GM18520 (cell line): ENCODE measurements at regions not wholly inside any gene's neighbourhood (a gene's known extent, or its start where the extent isn't known, plus 50 kb on each side); places are given as distances from the start of the nearest gene placed in this dataset.

ENCODE experiments used
- ATAC-seq: cut with Tn5 transposase; IDR thresholded peaks from one replicate; pipeline ENCODE4 v1.9.1; 2021; ENCODE audit not compliant: unreplicated experiment

DNA sequence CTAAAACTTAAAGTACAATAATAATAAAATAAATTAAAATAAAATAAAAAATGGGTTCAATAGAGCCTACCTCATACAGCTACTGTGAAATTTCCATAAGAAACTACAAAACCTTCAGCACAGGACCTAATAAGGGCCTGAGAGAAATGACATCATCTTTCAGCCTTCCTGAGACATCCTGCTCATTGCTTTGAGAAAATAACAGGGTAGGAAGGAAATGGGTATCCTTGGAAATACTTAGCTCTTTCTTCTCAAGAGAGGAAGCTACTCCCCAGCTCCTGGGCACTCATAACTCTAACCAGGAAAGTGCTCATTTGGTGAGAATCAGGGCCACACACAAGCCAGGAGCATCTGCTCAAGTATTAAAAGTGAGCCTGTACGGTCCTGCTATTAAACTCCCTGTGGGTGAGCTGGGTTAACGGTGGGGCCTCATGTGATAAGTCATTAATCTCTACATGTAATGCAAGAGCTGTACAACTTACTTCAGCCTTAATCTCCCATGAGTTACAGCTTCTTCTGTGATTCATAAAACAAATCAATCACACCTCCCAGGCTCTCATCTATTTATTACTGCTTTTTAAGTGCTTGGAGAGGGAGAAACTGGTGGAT lies 141.4 kb downstream of the MAFB start:
- ATAC-seq = no peak

DNA sequence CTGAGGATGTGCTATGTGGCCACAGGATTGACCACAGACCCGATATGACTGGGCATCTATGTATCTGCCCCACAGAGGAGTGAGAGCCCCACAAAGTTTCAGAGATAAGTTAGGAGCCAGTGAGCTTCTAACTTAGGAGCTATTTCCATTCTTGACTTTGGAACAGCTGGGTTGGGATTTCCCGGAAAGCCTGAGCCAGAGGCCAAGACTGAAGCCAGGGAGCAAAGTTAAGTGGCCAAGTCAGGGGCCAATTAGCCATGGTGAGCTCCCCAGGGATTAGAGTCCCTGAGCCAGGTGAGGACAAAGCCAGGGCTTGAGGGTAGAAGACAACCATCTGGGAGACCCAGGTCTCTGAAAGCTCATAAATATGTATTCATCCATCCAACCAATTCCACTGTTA lies 143.6 kb downstream of the MAFB start:
- no peak for ATAC-seq

DNA sequence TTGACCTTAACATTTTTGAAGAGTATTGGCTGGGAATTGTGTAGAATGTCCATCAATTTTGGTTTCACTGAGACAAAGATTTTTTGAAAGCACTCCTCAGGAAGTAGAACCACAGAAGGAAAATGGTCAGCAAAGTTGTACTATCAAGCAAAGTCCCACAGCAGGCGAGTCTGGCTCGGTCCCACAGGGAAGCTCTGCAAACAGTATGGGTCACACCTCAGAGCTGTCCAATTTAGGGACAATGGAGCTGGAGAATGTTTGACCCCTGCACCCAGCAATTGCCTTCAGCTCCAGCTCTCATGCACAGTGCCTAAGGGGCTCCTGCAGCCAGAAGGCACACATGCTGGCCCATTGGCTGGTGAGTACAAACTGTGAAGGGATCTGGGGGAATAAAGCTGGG lies 147.0 kb downstream of the MAFB start:
- ATAC-seq = no peak

DNA sequence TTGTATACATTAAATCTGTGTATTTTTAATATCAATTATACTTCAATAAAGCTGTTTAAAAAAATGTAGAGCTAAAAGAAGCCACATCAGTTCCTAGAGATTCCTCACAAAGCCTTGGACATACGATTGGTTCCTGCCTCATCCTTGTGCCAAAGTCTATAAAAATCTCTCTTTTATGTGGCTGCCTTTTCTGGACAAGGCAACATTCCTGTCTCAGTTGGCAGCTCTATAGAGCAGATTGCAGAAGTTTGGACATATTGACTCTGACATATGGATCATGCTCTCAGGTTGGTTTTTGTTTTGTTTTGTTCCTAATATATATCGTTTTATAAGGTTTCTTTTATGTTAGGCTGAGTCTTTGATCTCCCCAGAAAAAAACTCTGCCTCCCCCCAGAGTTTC lies 148.9 kb downstream of the MAFB start:
- ATAC-seq = no peak

DNA sequence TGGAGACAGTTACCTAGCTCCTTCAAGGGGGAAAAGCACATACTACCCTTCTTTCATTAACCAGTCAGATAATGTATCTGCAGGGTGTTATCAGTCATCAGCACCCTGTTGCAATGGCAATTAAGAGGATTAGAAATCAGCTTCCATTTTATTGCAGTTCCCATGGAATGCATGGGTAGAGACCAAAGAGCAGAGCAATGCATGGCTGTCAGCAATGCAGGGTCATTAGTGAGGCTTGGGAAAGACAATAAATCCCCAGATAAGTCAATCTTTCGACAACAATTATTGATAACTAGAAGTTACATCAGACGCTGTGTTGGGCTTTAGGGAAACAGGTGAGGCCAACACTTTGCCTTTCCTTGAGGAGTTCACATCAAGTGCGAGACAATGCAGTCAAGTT lies 150.9 kb downstream of the MAFB start:
- ATAC-seq = no peak

DNA sequence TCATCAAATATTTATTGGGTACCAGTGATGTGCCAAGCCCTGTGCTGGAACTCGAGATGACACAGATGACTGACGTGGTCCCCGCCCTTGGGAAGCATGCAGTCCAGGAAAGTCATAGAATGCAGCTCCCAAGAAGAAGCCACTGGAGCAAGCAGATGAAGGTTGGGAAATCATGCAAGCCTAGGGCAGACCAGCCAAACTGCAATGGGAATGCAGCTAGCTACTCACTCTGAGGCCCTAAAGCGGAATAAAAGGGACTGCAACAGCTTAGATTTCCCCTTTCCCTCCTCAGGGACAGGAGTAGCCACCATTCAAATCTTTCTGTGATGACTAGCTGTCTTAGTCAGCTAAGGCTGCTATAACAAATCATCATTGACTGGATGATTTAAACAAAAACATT lies 152.2 kb downstream of the MAFB start:
- no peak for ATAC-seq

DNA sequence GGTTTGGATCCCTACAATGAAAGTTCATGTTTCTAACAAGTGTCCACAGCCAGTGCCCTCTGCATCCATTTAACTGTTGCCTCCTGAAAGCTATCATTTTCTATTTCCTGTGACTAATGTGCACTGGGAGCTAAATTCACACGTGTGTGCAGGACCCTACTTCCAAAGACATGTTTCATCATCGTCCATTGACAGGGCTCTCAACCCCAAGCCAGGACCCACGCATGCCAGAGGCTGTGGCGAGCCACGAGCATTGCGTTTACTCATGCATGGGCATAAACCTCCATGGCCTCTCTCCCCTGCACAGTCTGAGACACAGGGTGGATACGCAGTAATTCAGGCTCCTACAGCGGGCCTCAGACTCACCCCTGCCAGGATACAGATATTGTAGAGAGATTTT lies 153.2 kb downstream of the MAFB start:
- ATAC-seq = no peak

DNA sequence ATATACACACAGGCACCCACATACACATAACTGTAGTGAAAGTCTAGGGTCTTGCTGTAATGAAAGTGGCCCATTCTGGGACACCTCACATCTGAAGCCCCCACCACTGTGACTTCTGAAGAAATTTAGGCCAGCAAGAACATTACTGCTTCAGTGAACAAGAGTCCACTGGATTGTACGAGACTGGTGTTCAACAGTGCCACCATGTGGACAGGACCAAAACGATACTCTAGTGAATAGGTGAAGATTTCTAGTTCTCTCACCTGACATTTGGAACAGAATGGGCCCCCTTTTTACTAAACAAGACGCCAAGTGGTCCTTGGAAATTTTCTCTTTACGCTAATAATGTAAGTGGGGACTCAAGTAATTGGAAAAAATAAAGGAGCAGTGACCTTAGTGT lies 156.9 kb downstream of the MAFB start:
- ATAC-seq = no peak

DNA sequence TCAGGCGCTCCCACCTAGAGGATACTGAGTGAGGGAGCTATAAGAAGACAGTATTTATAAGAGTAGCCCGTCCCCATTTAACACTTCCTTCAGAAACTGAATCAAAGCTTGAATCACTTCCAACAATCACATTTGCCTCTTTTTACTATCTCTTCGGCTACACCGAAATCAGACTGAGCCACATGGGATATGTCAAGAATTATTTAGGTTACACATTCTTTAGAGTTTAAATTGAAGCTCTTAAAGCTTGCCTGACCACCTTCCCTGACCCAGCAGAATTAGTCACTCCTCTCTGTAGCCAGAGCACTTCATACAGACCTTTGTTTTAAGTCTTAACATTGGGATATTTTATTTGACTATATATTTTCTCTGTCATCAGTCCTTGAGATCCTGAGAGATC lies 163.7 kb downstream of the MAFB start:
- no peak for ATAC-seq

DNA sequence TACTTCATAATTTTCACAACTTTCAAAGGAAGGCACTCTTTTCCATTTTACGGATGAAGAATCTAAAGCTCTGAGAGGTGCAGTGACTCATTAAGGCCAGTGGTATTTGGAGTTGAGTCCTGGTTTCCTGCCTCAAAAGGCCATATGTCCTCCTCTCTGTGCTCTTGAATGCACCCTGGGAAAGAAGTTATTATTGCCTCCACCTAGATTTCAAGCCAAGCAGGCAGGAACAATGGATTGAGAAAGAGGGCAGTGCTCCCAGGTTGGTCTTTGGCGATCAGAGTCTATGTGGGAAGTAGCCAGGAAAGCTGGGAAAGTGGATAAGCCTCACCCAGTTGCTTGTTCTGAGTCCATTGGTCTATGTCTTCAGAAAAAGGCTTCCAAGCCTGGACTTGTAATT lies 165.0 kb downstream of the MAFB start:
- ATAC-seq = no peak

DNA sequence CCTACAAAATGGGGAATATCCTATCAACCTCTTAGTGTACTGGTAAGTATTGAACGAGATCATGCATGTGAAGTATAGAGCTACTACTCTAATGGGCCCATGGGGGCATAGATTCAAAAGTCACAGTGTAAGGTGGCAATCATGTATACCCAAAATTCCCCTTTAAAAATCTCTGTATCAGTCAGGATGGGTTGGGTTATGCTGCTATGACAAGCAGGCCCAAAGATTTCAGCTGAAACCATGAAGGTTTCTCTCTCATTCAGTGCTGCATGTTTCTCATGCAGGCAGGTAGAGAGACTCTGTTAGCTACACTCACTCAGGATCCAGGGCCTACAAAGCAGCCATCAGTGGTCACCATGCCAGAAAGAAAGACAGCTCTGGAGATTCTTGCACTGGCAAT lies 166.6 kb downstream of the MAFB start:
- ATAC-seq = no peak

DNA sequence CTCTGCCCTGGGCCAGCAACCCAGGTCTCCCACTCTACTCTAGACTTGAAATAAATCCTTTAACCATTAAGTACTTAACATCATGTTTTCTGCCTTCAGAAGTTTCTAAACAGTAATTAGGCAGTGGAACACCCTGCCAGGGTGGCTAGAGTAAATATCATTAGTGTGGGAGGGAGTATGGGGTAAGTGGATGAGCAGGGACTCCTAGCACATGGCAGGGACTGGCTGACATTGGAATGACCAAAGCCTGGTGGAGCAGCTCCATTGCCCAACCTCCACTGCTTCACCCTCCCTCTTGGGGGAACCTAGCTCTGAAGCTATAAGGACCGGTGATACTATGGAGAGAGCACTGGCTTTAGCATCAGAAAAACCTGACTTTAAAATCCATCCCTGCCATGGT lies 167.1 kb downstream of the MAFB start:
- ATAC-seq = no peak

DNA sequence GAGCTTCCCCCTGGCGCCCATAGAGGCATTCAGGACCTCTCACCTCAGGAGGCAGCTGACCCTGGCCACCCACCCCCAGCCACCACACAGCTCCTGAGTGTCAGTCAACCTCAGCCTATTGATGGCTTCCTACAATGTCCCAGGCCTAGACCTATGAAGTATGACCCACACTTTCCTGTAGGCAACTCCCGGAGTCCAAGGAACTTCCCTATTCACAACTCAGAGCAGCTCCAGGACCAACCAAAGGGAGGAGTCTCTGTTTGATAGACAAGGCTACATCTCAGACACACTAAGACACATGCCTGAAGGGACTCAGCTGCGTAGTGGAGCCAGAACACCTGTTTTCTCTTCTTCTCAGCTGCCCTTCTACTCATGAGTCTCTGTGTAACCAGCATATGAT lies 169.1 kb downstream of the MAFB start:
- ATAC-seq = no peak

DNA sequence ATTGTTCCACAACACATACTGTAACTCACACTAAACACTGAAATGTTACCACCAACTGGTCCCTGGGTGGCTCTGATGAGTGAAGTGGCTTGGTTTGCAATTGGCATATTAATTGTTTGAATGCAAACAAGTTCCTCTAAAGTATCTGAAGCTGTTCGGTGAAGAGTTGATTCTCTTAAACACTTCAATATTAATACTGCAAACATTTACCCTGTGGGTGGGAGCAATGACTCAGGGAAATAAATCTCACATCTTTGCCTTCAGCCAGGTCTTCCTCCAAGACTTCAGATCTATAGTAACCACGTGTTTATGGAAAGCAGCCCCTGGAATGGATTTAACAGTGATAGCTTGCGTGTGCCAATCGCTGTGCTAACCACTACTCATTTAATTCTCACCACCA lies 176.0 kb downstream of the MAFB start:
- ATAC-seq = no peak

DNA sequence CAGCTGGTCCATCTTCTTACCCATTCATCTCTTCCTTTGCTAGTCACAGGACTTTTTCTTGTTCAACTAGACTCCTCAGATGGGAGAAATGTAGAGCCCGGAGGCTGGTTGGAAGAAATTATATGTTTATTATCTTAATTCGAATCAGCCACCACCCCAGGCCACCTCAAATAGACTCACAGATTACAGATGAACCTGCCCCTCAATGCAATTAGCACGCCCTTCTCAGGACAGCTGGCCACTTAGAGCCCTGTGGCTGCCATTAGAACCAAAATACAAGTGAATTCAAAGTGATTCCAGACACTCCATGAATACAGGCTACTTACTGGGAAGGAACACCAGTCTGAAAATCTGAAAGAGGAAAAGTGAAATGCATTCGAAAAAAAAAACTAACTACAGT lies 176.4 kb downstream of the MAFB start:
- no peak for ATAC-seq

DNA sequence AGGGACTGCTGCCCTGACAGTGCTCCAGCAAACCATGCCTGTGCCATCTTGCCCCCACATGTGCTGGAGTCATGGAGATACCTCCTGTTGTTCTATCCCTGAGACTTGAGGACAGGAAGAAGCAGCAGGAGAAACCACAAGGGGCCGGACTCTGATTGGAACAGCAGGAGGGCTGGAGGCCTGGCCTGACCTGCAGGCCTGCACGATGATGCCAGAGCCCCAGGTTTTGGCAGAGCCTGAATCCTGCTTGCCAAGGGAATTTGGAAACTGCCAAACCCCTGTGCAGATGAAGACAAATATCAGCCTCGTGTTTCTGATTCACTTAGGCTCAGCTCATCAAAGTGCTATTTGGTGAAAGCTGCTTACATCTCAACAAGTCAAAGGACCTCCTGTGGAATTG lies 177.6 kb downstream of the MAFB start:
- no peak for ATAC-seq

DNA sequence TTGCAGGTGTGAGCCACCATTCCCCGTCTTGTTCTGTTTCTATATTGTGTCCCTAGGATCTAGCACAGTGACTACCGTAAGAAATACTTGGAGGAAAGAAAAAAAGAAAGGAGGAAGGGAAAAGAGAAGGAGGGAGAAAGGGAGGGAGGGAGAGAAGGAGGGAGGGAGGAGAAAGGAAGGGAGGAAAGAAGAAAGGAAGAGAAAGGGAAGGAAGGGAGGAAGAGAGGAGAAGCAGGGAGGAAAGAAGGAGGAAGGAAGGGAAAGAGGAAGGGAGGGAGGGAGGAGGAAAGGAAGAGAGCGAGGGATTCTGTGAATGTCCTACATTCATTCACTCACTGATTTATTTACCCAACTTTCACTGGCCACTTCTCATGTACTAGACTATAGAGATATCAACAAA lies 178.4 kb downstream of the MAFB start:
- no peak for ATAC-seq

DNA sequence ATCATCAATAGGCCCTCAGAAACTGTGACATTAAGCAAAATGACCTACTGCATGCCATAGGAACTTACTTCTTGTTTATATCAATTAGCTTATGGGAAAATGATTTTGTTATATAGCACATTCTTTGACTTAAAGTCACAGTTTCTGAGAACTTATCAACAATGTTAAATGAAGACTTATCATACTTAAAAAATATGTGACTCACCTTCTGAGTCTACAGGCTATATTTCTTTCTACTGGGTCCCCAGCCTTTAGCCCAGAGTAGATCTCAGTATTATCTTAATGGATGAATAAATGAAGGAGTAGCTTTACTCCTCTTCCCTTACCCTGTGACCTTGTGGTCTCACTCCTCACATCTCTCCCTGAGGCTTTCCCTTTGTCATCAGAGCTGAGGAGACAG lies 180.2 kb downstream of the MAFB start:
- ATAC-seq = no peak

DNA sequence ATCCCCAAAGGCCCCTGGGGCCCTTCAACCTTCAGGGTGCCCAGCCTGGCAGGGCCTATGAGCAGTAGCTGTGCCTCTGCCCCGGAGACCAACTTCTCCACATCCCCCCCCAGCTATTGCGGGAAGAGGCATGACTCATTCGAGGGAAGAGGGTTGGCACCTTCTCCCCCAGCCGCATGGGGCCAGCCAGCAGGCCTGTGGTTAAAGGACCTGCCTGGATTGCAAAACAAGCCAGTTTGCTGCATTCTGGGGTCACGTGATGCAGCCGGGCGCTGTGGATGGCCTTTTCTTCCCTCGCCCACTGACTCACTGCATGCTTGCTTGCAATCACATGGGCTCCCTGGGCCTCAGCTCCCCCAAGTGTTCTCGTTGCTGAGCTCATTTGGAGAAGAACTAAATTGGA lies 182.5 kb downstream of the MAFB start:
- no peak for ATAC-seq

DNA sequence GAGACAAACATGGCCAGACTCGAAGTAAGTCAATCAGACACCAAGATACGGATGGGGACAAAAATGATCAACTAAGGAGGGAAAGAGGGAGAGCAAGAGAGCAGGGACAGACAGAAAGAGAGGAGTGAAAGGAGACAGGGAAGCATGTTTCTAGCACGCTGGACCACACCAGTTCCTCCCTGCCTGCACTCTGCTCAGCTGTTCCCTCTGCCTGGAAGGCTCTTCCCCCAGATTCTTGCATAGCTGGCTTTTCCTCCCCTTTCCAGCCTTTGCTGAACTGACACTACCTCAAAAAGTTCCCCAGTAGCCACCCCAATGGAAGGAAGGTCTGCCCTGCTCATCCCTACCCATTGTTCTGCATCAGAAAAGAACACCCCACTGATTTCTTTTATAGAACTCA lies 185.9 kb downstream of the MAFB start:
- no peak for ATAC-seq

DNA sequence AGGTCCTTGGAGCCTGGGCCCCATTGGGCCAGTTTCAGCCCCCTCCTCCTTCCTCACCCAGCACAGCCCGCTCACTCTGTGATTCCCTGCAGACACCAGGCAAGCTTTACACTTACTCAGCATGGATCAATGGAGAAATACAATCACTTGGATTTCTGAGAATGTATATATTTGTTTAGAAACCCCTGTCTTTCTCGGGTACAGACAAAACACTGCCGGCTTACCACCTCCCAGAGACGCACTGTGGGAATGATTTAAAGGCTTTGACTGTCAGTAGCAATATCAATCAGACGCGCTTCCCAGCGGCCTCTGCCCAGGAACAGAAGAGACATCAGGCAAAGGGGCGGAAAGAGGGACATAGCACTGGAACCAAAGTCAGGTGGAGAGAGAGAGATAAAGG lies 186.5 kb downstream of the MAFB start:
- no peak for ATAC-seq

DNA sequence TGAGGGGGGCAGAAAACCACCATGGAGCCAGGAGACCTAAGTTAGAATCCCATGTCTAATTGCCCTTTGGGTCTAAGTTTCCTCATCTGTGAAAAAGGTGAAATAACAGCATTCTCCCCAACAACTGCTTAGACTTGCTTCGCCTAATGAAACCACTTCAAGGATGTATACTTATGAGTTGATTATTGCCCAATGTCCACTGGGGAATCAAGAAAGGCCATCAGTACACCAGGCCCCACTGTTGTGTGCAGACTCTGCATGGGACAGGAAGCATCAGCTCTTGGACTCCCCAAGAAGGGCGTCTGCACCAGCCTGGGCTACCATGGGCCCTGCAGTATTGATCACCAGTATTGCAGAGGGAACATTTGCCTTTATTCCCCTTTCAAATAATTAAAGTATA lies 189.6 kb downstream of the MAFB start:
- no peak for ATAC-seq

DNA sequence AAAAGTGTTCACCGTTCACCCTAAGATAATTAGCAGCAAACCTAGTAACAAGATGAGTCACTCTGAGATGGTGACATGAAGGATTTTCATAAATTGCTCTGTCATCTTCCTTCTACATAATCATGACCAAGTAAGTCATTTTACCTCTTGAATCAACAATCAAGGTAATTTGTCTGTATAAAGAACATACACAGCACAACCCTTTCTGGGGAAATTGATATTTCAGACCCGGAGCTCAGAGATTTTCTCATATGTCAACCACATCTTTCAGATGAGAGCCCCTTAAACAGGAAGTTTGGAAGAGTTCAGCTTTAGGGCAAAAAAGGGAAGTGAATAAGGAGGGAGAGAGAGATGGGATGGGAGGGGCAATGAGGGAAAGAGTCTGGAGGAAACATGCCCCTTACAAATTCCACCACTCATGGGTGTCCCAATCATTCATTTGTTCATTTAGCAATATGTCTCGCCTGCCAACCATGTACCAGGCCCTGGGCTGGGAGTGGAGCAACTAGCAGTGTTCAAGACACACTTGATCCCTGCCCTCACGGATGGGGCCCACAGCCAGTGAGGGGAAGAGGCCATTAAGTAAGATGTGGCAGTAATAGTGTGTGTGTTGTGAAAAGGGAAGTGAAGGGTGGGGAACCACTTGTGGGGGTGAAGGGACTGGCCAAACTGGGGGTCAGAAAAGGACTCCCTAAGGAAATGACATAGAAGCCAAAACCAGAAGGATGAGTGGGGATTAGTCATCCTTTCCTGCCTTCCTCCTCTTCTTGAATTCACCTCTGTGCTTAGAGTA lies 190.9 kb downstream of the MAFB start:
- no peak for ATAC-seq
